AG04450 (cell line): ENCODE measurements at regions not wholly inside any gene's neighbourhood (a gene's known extent, or its start where the extent isn't known, plus 50 kb on each side); places are given as distances from the start of the nearest gene placed in this dataset.

Source experiments
- CTCF ChIA-PET: fragments of 300-600, 350-600 bp; formaldehyde crosslinking; extraction: SDS; loops from one replicate; lab custom pipeline; 2022; ENCODE audit warnings: antibody characterized with exemption, inconsistent platforms; lab: Charles Lee
- POLR2A ChIA-PET: fragments of 350-600 bp; formaldehyde crosslinking; extraction: SDS; loops from one replicate; lab custom pipeline; 2021; ENCODE audit warnings: antibody characterized with exemption, inconsistent platforms; lab: Yijun Ruan, JAX
- DNase-seq: peaks from one replicate; pipeline ENCODE4 v3.0.0-alpha.2; 2011; ENCODE audit warnings: low read depth, low spot score
- H3K27ac ChIP-seq: one replicate; pipeline ENCODE4 v1.5.1; 2012; ENCODE audit warnings: low read depth, low read length, control low read depth
- H3K27me3 ChIP-seq: one replicate; pipeline ENCODE4 v1.6.0; 2012; ENCODE audit warnings: low read length; ENCODE audit not compliant: control insufficient read depth, insufficient read depth
- H3K4me3 ChIP-seq: 2 replicates; pipeline ENCODE4 v1.5.1; 2011; ENCODE audit warnings: mild to moderate bottlenecking, low read depth, low read length, control low read depth
- H3K9me3 ChIP-seq: 2 replicates; pipeline ENCODE4 v1.5.1; 2012; ENCODE audit warnings: low read length; ENCODE audit not compliant: control insufficient read depth, insufficient read depth
- CTCF ChIP-seq: IDR thresholded peaks from 2 replicates; pipeline ENCODE4 v1.5.1; 2011; ENCODE audit warnings: low read depth, low read length, control low read depth, inconsistent platforms

- no peak overlapping the region for H3K27ac ChIP-seq
- TF ChIP-seq CTCF = no peak
- no peaks in the 10 kb centered on the region for H3K27me3 ChIP-seq
- no peak for DNase-seq
- H3K9me3 ChIP-seq = no peaks in the 10 kb centered on the region
- H3K4me3 ChIP-seq = no peak overlapping the region
- ChIA-PET POLR2A (no interaction called here), CTCF (interaction anchor here (1.5 to 3.9 kb wide), 2 partner anchors 9 to 528 kb away, joined by 3 to 28 read pairs; no protein-coding TSS in a partner anchor)
Measured at GRCh38 chr2:222034058-222034457, 264.7 kb downstream of the PAX3 start.

GRCh38 chr2:222033541-222033940, 265.3 kb downstream of the PAX3 start:
- CTCF ChIA-PET = interaction anchor here (1.5 to 3.9 kb wide), 2 partner anchors 9 to 529 kb away, joined by 3 to 28 read pairs; no protein-coding TSS in a partner anchor
- DNase-seq = no peak

GRCh38 chr2:222025881-222026271, 272.9 kb downstream of the PAX3 start:
- ChIA-PET CTCF (interaction anchor here (0.6 to 3.8 kb wide), 20 partner anchors 8 to 613 kb away, joined by 3 to 53 read pairs (median 9); no protein-coding TSS in a partner anchor), POLR2A (no interaction called here)
- peaks cover 10% of the 10 kb centered on the region for H3K27me3 ChIP-seq
- no peaks in the 10 kb centered on the region for H3K9me3 ChIP-seq
- H3K27ac ChIP-seq = no peak overlapping the region
- H3K4me3 ChIP-seq = no peak overlapping the region
- DNase-seq = no peak
- TF ChIP-seq CTCF = no peak

More at GRCh38 chr2:222033541-222033940, 265.3 kb downstream of the PAX3 start:
- no peaks in the 10 kb centered on the region for H3K27me3 ChIP-seq
- no peaks in the 10 kb centered on the region for H3K9me3 ChIP-seq
- H3K4me3 ChIP-seq = no peak overlapping the region
- no peak for TF ChIP-seq CTCF
- POLR2A ChIA-PET = no interaction called here
- no peak overlapping the region for H3K27ac ChIP-seq

GRCh38 chr2:222024932-222025880, 273.6 kb downstream of the PAX3 start:
- Histone ChIP-seq H3K27ac (no peak overlapping the region), H3K27me3 (peaks cover 10% of the 10 kb centered on the region), H3K9me3 (no peaks in the 10 kb centered on the region), H3K4me3 (no peak overlapping the region)
- DNase-seq = no peak
- ChIA-PET POLR2A (no interaction called here), CTCF (interaction anchor here (0.6 to 3.8 kb wide), 36 partner anchors 9 to 1232 kb away, joined by 3 to 53 read pairs (median 5); no protein-coding TSS in a partner anchor)
- peak; percentile 80 for TF ChIP-seq CTCF
